T-helper 9 cell (primary cell): ENCODE measurements at regions not wholly inside any gene's neighbourhood (a gene's known extent, or its start where the extent isn't known, plus 50 kb on each side); places are given as distances from the start of the nearest gene placed in this dataset.
"Not testable (repeated sequence)": the region's sequence is repeated elsewhere in the genome, so short reads cannot be mapped to it uniquely, and the experiment has no call there.

ENCODE experiments used
- DNase-seq: peaks from one replicate; pipeline ENCODE4 v3.0.0-alpha.2; 2020

GRCh38 chr4:164350716-164351115 is 403.2 kb upstream of the SMIM31 start:
- DNase-seq, result not testable (repeated sequence)

DNA sequence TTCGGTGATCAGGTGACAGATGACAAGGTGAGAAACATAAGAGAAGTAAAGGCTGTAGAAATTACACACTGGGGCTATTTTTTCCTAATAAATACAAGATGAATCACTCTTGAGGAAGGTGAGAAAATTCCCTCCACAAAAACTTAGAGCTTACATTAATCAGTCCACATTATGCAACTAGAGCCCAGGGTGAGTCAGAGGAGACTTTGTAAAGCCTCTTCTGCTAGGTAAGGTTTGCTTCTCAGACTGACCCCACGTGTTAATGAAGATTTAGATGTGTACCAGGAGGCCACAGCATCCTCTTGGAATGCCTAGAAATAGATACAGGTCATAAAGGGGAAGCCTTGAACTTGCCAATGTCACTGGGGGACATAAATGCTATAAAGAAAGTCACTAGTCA is 396.0 kb upstream of the SMIM31 start:
- DNase-seq, result no peak

GRCh38 chr4:164358400-164358799 is 395.5 kb upstream of the SMIM31 start:
- no peak for DNase-seq

- no peak for DNase-seq
Measured at GRCh38 chr4:164359881-164360280, 394.1 kb upstream of the SMIM31 start.

DNA sequence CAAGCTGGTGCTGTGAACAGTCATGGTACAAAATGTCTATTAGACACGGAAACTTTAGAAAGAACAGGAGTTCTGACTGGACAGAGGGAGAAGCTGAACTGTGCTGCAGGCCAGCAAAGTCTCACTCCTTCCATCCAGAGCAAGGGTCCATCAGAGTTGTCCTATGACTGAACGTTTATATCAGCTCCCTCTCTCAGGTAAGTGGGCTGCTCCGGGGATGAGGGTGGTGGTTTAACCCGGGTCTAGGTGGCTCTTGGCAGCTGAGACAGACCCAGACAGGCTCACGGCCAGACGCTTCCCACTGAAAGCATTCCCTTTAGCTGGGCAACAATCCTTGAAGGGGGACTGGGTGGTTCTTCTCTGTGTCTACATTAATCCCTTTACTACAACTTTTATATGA is 385.0 kb upstream of the SMIM31 start:
- no peak for DNase-seq

- no peak for DNase-seq
Measured at GRCh38 chr4:164373021-164373420, 380.9 kb upstream of the SMIM31 start.

DNA sequence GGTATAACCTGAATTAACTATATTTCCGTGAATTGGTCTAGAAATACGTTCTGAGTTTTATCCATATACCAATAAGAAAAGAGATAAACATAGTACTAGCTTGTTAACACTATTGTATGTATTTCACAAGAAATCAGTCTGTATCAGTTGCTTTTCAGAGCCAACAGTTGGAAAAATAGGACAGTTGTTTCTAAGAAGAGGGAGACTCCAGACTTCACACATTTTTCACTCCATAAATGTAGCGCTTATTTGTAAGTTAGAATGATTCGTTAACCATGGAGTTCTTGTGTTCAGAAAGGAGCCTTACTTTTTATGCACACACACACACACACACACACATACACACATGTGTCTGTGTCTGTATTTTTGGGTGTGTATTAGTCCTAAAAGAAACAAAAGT is 376.7 kb upstream of the SMIM31 start:
- DNase-seq, result no peak

GRCh38 chr4:164378361-164378760 is 375.6 kb upstream of the SMIM31 start:
- DNase-seq, result no peak

GRCh38 chr4:164379694-164380093 is 374.2 kb upstream of the SMIM31 start:
- no peak for DNase-seq

DNA sequence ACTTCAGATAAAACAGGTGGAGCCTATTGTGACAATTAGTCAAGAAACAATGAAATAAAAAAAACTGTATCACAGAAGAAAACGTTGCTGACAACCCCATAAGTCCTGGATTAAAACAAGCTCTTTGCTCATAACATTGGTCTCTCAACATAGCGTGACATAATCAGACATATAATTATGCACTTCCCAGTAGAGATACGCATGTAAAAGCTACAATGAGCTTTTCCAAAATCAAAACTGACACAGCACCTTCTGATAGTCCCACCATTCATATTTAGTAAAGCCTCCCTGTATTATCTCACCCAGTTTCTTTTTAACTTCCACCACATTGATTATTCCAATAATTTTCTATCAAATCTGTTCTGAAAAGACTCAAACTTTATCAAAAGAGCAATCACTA is 372.1 kb upstream of the SMIM31 start:
- DNase-seq, result no peak

- no peak for DNase-seq
Measured at GRCh38 chr4:164383058-164383357, 370.9 kb upstream of the SMIM31 start.

- DNase-seq, result no peak
Measured at GRCh38 chr4:164383358-164384220, 370.3 kb upstream of the SMIM31 start.

GRCh38 chr4:164384416-164384815 is 369.5 kb upstream of the SMIM31 start:
- DNase-seq, result no peak

- no peak for DNase-seq
Measured at GRCh38 chr4:164396439-164396838, 357.5 kb upstream of the SMIM31 start.

DNA sequence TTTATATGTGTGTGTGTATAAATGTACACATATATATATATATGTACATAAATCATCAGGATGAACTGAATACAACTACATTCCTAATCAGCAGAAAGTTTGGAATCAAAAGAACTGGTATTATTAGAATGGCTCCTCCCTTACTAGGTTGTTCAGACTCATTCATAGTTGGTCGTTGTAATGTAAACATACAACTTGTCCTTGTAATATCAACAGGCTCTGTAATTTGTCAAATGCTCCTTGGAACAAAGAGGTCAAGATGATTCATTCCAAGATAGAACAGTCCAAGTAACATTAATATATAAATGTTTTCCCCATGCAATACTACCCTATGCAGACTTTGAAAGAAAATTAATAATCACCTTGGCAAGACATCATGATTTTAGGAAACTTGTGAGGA is 351.4 kb upstream of the SMIM31 start:
- DNase-seq, result no peak

DNA sequence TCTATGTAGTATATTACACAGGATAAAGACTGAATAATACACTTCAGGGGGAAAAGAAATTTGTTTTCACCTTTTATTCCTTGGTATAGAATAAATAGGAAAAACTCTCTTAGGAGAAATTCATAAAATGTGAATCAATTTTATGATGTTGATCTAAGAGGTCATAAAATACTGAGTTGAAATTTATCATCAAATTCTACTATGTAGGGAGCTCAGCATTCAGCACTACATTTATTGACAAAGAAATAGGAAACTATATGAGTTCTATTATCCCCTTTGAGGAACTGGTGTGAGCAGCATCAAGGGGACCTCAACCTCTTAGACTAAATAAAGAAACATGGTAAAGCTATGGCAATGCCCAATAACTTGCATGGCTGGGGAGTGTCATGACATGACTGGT is 348.2 kb upstream of the SMIM31 start:
- no peak for DNase-seq

- DNase-seq, result no peak
Measured at GRCh38 chr4:164408831-164409230, 345.1 kb upstream of the SMIM31 start.

GRCh38 chr4:164410401-164410800 is 343.5 kb upstream of the SMIM31 start:
- DNase-seq, result no peak

DNA sequence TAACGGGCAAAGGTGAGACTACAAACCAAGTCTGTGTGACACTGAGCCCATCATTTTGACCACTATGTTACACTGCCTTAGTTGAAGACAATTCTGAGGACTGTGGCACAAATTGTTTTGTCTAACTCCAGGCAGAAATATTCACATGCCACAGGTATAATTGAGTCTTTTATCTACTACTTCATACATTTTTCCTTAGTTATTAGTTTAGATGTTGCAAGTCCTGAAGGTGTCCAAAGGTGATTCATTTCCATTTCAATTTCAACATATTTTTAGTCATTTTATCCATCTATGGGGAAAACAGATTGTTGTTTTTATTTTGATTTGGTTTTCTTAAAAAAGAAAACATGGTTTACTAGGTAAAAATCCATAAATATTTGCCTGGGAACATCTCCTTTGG is 341.7 kb upstream of the SMIM31 start:
- DNase-seq, result no peak

- no peak for DNase-seq
Measured at GRCh38 chr4:164413743-164414142, 340.2 kb upstream of the SMIM31 start.

DNA sequence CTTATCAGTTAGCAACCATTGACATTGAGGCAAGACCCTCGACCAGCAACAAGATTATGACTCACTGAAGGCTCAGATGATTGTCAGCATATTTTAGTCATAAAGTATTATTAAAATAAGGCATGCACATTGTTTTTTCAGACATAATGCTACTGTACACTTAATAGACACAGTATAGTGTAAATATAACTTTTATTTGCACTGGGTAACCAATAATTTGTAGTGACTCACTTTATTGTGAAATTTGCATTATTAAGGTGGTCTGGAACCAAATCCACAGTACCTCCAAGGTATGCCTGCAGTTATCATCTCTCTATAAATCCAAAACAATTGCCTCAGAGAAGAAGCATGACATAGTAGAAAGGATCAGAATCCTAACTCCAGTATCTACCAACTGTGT is 330.1 kb upstream of the SMIM31 start:
- no peak for DNase-seq

DNA sequence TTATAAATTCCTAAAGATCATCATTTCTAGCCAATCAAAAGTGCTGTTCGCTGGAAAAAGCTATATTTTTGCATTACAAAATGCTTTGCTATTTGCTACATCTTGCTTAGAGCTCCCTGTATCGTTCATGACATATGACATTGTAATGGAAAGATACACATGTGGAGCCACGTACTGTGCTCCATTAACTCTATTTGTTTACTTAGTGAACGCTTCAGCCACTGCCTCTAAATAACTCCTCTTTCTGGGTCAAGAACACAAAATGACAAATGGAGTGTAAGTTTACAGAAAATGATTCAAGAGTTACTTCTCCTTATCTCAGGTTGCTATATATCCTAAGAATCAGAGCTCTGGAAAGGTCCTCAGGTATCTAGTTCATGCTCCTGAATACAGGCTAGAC is 329.1 kb upstream of the SMIM31 start:
- DNase-seq, result no peak

- no peak for DNase-seq
Measured at GRCh38 chr4:164428561-164428960, 325.4 kb upstream of the SMIM31 start.

DNA sequence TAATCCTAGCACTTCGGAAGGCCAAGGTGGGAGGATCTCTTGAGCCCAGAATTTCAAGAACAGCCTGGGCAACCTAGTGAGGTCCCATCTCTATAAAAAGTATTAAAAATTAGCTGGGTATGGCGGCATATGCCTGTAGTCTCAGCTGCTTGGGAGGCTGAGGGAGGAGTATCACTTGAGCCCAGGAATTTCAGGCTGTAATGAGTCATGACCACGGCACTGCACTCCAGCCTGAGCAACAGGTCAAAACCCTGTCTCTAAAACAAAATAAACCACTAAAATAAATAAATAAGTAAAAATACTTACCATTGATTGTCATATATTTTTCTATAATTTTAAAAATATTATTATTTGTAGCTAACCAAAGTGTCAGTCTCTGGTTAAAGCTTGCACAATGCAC is 315.6 kb upstream of the SMIM31 start:
- DNase-seq, result no peak

DNA sequence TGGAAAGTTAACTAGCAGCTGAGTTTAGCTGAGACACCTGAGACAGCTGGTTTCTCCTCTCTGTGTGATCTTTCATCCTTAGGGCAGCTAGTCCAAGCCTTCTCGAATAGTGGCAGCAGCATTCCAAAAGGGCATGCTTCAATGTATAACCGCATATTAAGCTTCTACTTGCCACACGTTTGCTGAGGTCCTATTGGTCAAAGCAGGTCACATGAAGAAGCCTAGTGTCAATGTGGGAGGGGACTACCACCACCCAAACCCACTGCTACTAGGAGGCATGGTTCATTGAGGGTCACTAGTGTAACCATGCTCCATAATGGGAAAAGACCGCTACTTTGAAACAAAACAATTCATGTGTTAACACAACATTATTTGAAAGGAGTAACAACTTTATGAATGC is 314.9 kb upstream of the SMIM31 start:
- no peak for DNase-seq
